Neural progenitor cell (in vitro differentiated cells): ENCODE measurements at regions not wholly inside any gene's neighbourhood (a gene's known extent, or its start where the extent isn't known, plus 50 kb on each side); places are given as distances from the start of the nearest gene placed in this dataset.
A peak's percentile ranks its signal among the peaks of the same experiment; 100 is the strongest.
"Not testable (repeated sequence)": the region's sequence is repeated elsewhere in the genome, so short reads cannot be mapped to it uniquely, and the experiment has no call there.

Experiments used
- DNase-seq: peaks from one replicate; pipeline ENCODE4 v3.0.0-alpha.2; 2016; ENCODE audit warnings: low spot score
- H2AFZ ChIP-seq: fragments of 200-600 bp; sonication (generic); replicated peaks from 2 replicates; pipeline ENCODE4 v1.6.1; 2016; ENCODE audit warnings: antibody characterized with exemption
- H3F3A ChIP-seq: fragments of 200-600 bp; sonication (generic); 2 replicates; pipeline ENCODE4 v1.6.1; 2016; ENCODE audit warnings: antibody characterized with exemption, low read depth
- H3K27ac ChIP-seq: fragments of 200-600 bp; sonication (generic); 2 replicates; pipeline ENCODE4 v1.5.1; 2016; ENCODE audit warnings: mild to moderate bottlenecking
- H3K27me3 ChIP-seq: fragments of 200-600 bp; sonication (generic); 2 replicates; pipeline ENCODE4 v1.6.1; 2016; ENCODE audit warnings: mild to moderate bottlenecking, moderate library complexity
- H3K36me3 ChIP-seq: fragments of 200-600 bp; sonication (generic); 2 replicates; pipeline ENCODE4 v1.5.1; 2016
- H3K4me1 ChIP-seq: fragments of 200-600 bp; sonication (generic); 2 replicates; pipeline ENCODE4 v1.6.1; 2016; ENCODE audit warnings: mixed run types
- H3K4me2 ChIP-seq: fragments of 200-600 bp; sonication (generic); 2 replicates; pipeline ENCODE4 v1.6.1; 2016
- H3K4me3 ChIP-seq: fragments of 200-600 bp; sonication (generic); 2 replicates; pipeline ENCODE4 v1.5.1; 2016
- H3K79me2 ChIP-seq: fragments of 200-600 bp; sonication (generic); 2 replicates; pipeline ENCODE4 v1.6.1; 2016; ENCODE audit warnings: low read depth
- H3K9ac ChIP-seq: fragments of 200-600 bp; sonication (generic); 2 replicates; pipeline ENCODE4 v1.6.1; 2016
- H3K9me3 ChIP-seq: fragments of 200-600 bp; sonication (generic); 2 replicates; pipeline ENCODE4 v1.5.1; 2016; ENCODE audit warnings: low read depth
- H4K20me1 ChIP-seq: fragments of 200-600 bp; sonication (generic); 2 replicates; pipeline ENCODE4 v1.6.1; 2016; ENCODE audit warnings: low read depth
- H3K27ac Mint-ChIP-seq: 3 replicates; pipeline ENCODE4 v1.8.0; 2021; ENCODE audit warnings: mixed read lengths
- H3K27me3 Mint-ChIP-seq: 2 replicates; pipeline ENCODE4 v1.8.0; 2022; ENCODE audit warnings: low read depth, mild to moderate bottlenecking, inconsistent platforms, moderate library complexity, mixed read lengths; ENCODE audit not compliant: insufficient read depth
- H3K36me3 Mint-ChIP-seq: 3 replicates; pipeline ENCODE4 v1.8.0; 2021; ENCODE audit warnings: mixed read lengths
- H3K4me1 Mint-ChIP-seq: 3 replicates; pipeline ENCODE4 v1.8.0; 2021; ENCODE audit warnings: mixed read lengths
- H3K4me3 Mint-ChIP-seq: 3 replicates; pipeline ENCODE4 v1.8.0; 2021; ENCODE audit warnings: mild to moderate bottlenecking, moderate library complexity, mixed read lengths
- H3K9me3 Mint-ChIP-seq: 3 replicates; pipeline ENCODE4 v1.8.0; 2020; ENCODE audit warnings: mixed read lengths

DNA sequence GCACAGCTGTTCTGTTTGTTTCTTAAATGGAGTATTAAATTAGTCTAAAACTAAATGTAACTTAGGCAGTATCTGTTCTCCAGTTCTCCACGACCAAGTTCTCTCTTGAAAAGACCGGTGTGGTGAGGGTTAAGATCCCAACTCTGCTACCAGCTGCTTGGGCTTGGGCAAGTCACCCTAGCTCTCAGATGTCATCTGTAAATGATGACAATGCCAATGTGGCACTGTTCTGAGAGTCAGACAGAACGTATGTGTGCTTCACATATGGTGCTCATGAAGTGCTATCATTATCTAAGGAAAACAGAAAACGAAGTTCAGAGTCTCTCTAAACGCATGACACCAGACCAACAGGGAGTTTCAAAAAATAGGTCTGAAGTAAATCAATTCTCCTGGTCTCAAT is 4025.0 kb upstream of the TPTE start:
- not testable (repeated sequence) for H3K4me2 ChIP-seq, H3K4me3 ChIP-seq, H3K4me3 Mint-ChIP-seq, H3K36me3 ChIP-seq, H3K36me3 Mint-ChIP-seq, H2AFZ ChIP-seq, H3K27ac Mint-ChIP-seq, H3K9me3 Mint-ChIP-seq, H3K27me3 ChIP-seq, H4K20me1 ChIP-seq, H3K9me3 ChIP-seq, H3K79me2 ChIP-seq, H3K4me1 Mint-ChIP-seq, H3K9ac ChIP-seq, H3K4me1 ChIP-seq, H3K27me3 Mint-ChIP-seq, H3K27ac ChIP-seq, DNase-seq, H3F3A ChIP-seq

DNA sequence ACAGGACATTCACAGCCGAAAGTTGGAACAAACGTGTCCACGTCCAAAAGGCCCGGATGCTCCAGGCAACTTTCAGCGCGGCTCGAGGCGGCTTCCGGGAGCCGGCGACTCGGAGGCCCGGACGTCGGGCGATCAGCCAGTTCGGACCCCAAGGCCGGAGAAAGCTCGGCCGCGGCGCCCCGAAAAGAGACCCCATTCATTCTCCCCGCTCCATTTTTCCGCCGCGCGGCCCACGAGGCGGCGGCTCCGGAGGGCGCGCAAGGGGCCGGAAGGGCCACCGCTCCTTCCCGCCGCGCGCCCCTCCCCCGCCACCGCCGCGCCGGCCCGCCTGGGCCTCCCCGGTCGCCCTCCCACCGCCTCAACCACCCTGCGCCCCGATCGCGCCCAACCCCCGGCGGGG is 4022.7 kb upstream of the TPTE start:
- not testable (repeated sequence) for H3K27ac Mint-ChIP-seq, H3K4me1 Mint-ChIP-seq, H2AFZ ChIP-seq, H3K9me3 Mint-ChIP-seq, H4K20me1 ChIP-seq, H3K4me3 Mint-ChIP-seq, H3K36me3 Mint-ChIP-seq, H3K27me3 ChIP-seq, H3K27me3 Mint-ChIP-seq, H3K27ac ChIP-seq, H3K79me2 ChIP-seq, H3K9me3 ChIP-seq, H3K9ac ChIP-seq, H3F3A ChIP-seq, H3K36me3 ChIP-seq, H3K4me1 ChIP-seq
- peak; percentile 14 for DNase-seq
- H3K4me3 ChIP-seq: peak overlapping the region; percentile 52
- H3K4me2 ChIP-seq: peak overlapping the region; percentile 55

DNA sequence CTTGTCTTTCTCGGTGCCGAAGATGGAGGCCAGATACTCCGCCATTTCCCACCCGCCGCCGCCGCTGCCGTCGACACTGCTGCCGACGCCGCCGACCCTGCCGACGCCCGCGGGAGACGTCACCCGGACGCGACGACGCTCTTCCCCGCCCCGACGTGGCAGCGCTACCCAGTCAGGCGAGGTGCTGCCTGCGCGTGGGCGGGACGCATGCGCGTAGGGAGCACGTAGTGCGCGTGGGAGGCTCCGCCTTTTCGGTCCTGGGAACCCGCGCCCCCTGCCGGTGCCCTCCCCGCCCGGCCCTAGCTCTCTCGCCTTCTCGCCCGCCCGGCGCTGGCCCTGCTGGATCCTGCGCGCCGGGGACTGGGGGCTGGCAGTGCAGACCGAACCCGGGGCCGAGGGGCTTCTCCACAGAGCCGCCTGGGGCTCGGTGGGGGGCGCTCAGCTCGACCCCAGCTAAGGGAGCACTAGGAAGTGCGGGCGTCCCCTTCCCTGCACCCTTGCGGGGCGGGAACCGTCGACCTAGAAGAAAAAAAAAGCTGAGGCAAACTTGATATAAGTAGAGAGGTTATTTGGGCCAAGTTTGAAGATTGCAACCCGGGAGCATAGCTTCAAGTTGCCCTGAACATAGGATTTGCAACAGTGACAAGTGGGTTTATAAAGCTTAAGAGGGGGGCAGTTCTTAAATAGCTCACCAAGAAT is 4022.1 kb upstream of the TPTE start:
- not testable (repeated sequence) for H3K9me3 ChIP-seq, H3K36me3 ChIP-seq, DNase-seq, H3K4me3 Mint-ChIP-seq, H3F3A ChIP-seq, H3K27ac Mint-ChIP-seq, H3K9me3 Mint-ChIP-seq, H4K20me1 ChIP-seq, H3K36me3 Mint-ChIP-seq, H3K4me2 ChIP-seq, H3K4me3 ChIP-seq, H3K27me3 Mint-ChIP-seq, H3K4me1 ChIP-seq, H3K27ac ChIP-seq, H3K4me1 Mint-ChIP-seq, H3K9ac ChIP-seq, H3K27me3 ChIP-seq, H3K79me2 ChIP-seq, H2AFZ ChIP-seq

DNA sequence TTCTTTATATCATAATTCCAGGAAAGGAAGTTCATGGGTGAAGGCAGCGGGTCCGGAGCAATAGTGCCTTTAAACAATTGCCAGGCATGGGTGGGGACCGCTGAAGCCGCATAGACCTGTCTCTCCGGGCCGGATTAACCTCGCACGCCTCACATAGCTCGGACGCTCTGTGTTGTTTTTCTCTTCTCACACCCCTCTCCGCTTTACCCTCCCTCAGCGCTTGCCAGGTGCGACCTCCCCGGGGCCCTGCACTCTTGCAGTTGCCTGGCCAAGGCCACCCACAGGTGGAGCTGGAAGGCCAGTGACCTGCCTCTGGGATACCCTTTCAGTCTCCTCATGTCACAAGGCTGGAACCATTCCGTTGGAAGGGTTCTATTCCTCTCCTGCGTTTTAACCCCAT is 4021.5 kb upstream of the TPTE start:
- not testable (repeated sequence) for H3K9ac ChIP-seq, H3K4me1 Mint-ChIP-seq, H4K20me1 ChIP-seq, H3K9me3 Mint-ChIP-seq, DNase-seq, H3K27ac Mint-ChIP-seq, H3K27me3 ChIP-seq, H3K4me2 ChIP-seq, H3K9me3 ChIP-seq, H3F3A ChIP-seq, H3K4me3 ChIP-seq, H3K27ac ChIP-seq, H2AFZ ChIP-seq, H3K27me3 Mint-ChIP-seq, H3K36me3 Mint-ChIP-seq, H3K36me3 ChIP-seq, H3K4me1 ChIP-seq, H3K4me3 Mint-ChIP-seq, H3K79me2 ChIP-seq

DNA sequence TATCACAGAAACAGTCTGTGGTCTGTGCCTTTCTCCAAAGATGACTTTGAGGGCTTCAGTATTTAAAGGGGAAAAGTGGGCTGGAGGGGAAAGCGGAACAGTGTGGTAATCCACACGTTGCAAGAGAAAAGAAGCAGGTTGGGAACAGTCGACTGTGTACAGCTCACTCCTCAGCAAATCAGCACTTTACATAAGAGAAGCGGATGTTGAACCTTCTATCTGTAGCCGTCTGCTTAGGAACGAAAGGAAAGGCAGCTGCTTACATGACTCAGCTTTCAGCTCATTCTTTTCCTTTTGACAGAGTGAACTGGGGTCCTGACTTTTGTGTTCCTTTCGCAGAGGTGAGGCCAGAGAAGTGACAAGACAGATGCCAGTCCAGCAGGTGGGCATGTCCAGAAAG is 4020.7 kb upstream of the TPTE start:
- H3K9me3 Mint-ChIP-seq, H3F3A ChIP-seq, H3K27ac Mint-ChIP-seq, H3K27me3 ChIP-seq, DNase-seq, H3K79me2 ChIP-seq, H3K4me3 ChIP-seq, H3K4me3 Mint-ChIP-seq, H3K36me3 Mint-ChIP-seq, H3K9me3 ChIP-seq, H3K27me3 Mint-ChIP-seq, H3K9ac ChIP-seq, H3K4me1 ChIP-seq, H3K4me1 Mint-ChIP-seq, H3K4me2 ChIP-seq, H2AFZ ChIP-seq, H3K27ac ChIP-seq, H3K36me3 ChIP-seq, H4K20me1 ChIP-seq: not testable (repeated sequence)

DNA sequence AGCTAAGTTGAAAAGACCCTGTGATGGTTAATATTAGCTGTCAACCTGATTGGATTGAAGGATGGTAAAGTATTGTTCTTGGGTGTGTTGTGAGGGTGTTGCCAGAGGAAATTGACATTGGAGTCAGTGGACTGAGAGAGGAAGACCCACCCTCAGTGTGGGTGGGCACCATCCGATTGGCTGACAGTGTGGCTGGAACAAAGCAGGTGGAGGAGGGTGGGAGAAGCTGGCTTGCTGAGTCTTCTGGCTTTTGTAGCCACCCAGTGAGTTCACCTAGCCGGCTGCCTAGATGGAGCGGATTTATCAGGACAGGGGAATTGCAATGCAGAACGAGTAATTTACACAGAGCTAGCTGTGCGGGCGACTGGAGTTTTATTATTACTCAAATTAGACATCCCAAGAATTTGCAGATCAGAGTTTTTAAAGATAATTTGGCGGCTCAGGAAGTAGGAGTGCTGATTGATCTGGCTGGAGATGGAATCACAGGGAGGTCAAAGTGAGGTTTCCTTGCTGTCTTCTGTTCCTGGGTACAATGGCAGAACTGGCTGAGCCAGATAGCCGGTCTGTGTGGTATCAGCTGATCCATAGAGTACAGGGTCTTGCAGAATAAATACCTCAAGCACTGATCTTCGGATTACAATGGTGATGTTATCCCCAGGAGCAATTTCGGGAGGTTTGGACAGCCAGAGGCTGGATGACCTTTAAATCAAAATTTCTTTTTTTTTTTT is 4015.1 kb upstream of the TPTE start:
- H3K36me3 Mint-ChIP-seq, H3K36me3 ChIP-seq, H3K27me3 ChIP-seq, H3K27ac Mint-ChIP-seq, H3F3A ChIP-seq, H3K4me2 ChIP-seq, H3K4me3 Mint-ChIP-seq, H3K27ac ChIP-seq, H2AFZ ChIP-seq, H3K27me3 Mint-ChIP-seq, H3K9ac ChIP-seq, H4K20me1 ChIP-seq, H3K4me3 ChIP-seq, H3K4me1 ChIP-seq, H3K79me2 ChIP-seq, H3K4me1 Mint-ChIP-seq, H3K9me3 Mint-ChIP-seq, H3K9me3 ChIP-seq, DNase-seq: not testable (repeated sequence)

DNA sequence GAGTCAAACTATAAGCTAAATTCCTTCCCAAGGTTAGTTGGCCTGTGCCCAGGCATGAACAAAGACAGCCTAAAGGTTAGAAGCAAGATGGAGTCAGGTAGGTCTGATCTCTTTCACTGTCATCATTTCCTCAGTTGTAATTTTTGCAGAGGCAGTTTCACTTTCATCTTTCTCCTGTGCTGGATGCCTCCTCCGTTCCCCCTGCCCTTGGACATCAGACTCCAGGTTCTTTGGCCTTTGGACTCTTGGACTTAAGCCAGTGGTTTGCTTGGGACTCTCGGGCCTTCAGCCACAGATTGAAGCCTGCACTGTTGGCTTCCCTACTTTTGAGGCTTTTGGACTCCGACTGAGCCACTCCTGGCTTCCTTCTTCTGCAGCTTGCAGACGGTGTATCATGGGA is 4013.8 kb upstream of the TPTE start:
- not testable (repeated sequence) for H3K36me3 ChIP-seq, H3K4me2 ChIP-seq, H3K27ac ChIP-seq, H3K9me3 Mint-ChIP-seq, H2AFZ ChIP-seq, DNase-seq, H3K9me3 ChIP-seq, H3K9ac ChIP-seq, H3K27me3 ChIP-seq, H3K4me3 Mint-ChIP-seq, H3K79me2 ChIP-seq, H3F3A ChIP-seq, H4K20me1 ChIP-seq, H3K36me3 Mint-ChIP-seq, H3K4me3 ChIP-seq, H3K4me1 ChIP-seq, H3K27ac Mint-ChIP-seq, H3K4me1 Mint-ChIP-seq, H3K27me3 Mint-ChIP-seq

DNA sequence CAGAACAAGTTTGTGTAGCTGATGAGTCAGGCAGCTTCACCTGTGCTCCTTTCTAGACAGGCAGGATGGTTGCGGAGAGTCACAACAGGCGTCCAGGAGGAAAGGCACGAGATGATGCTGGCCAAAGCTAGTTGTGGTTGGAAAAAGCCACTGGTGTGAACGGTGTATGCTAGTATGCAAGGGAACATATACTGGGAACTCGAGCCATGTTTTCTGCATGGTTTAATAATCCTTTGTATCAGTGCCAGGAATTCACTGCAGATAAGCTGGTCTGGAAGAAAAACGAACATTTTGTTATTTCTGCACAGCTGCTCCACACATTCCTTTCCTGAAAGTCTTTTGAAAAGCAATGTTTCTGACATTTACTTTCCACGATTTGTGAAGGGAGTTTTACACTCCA is 3999.6 kb upstream of the TPTE start:
- H3K27me3 Mint-ChIP-seq, DNase-seq: not testable (repeated sequence)

More for the DNA sequence above, 3999.6 kb upstream of the TPTE start:
- H3K4me1 ChIP-seq, H3K9ac ChIP-seq, H3K36me3 ChIP-seq, H3K9me3 Mint-ChIP-seq, H3K4me3 Mint-ChIP-seq, H3K36me3 Mint-ChIP-seq, H3K79me2 ChIP-seq, H3K27ac ChIP-seq, H3K9me3 ChIP-seq, H3K27me3 ChIP-seq, H3K4me1 Mint-ChIP-seq, H3K27ac Mint-ChIP-seq, H2AFZ ChIP-seq, H4K20me1 ChIP-seq, H3K4me2 ChIP-seq, H3F3A ChIP-seq, H3K4me3 ChIP-seq: not testable (repeated sequence)
